HG02763 (cell line): ENCODE measurements at regions not wholly inside any gene's neighbourhood (a gene's known extent, or its start where the extent isn't known, plus 50 kb on each side); places are given as distances from the start of the nearest gene placed in this dataset.

Experiments
- ATAC-seq: cut with Tn5 transposase; IDR thresholded peaks from one replicate; pipeline ENCODE4 v1.9.1; 2021; ENCODE audit warnings: mild to moderate bottlenecking, moderate library complexity; ENCODE audit not compliant: unreplicated experiment

GRCh38 chr11:11081776-11082175, 223.9 kb upstream of the ZBED5 start:
- ATAC-seq: no peak

- ATAC-seq: no peak
These were observed 223.4 kb upstream of the ZBED5 start for GRCh38 chr11:11081288-11081687.

- ATAC-seq: no peak
These were observed 220.7 kb upstream of the ZBED5 start for GRCh38 chr11:11078344-11079086.

GRCh38 chr11:11077898-11078297, 220.0 kb upstream of the ZBED5 start:
- ATAC-seq: no peak

GRCh38 chr11:11076879-11077278, 219.0 kb upstream of the ZBED5 start:
- ATAC-seq: no peak

- ATAC-seq: no peak
These were observed 218.4 kb upstream of the ZBED5 start for GRCh38 chr11:11076276-11076675.

- no peak for ATAC-seq
These were observed 217.8 kb upstream of the ZBED5 start for GRCh38 chr11:11075515-11076171.

GRCh38 chr11:11074686-11075335, 217.0 kb upstream of the ZBED5 start:
- no peak for ATAC-seq

- no peak for ATAC-seq
These were observed 216.1 kb upstream of the ZBED5 start for GRCh38 chr11:11073996-11074395.

- ATAC-seq: no peak
These were observed 214.2 kb upstream of the ZBED5 start for GRCh38 chr11:11072067-11072466.

GRCh38 chr11:11071486-11071885, 213.6 kb upstream of the ZBED5 start:
- ATAC-seq: no peak

GRCh38 chr11:11070976-11071375, 213.1 kb upstream of the ZBED5 start:
- ATAC-seq: no peak

GRCh38 chr11:11069841-11070835, 212.3 kb upstream of the ZBED5 start:
- ATAC-seq: no peak

- ATAC-seq: no peak
These were observed 210.3 kb upstream of the ZBED5 start for GRCh38 chr11:11068113-11068512.

GRCh38 chr11:11065396-11065795, 207.5 kb upstream of the ZBED5 start:
- ATAC-seq: no peak

- ATAC-seq: no peak
These were observed 199.6 kb upstream of the ZBED5 start for GRCh38 chr11:11057472-11057854.

GRCh38 chr11:11056749-11057471, 199.1 kb upstream of the ZBED5 start:
- ATAC-seq: no peak

- no peak for ATAC-seq
These were observed 198.5 kb upstream of the ZBED5 start for GRCh38 chr11:11056316-11056715.

- ATAC-seq: no peak
These were observed 190.2 kb upstream of the ZBED5 start for GRCh38 chr11:11047851-11048610.

GRCh38 chr11:11046781-11047180, 188.9 kb upstream of the ZBED5 start:
- ATAC-seq: no peak
